HCT116 (cell line): ENCODE measurements at regions not wholly inside any gene's neighbourhood (a gene's known extent, or its start where the extent isn't known, plus 50 kb on each side); places are given as distances from the start of the nearest gene placed in this dataset.

ENCODE experiments used
- ELF1 ChIP-seq: IDR thresholded peaks from 2 replicates; pipeline ENCODE4 v1.6.1; 2012; ENCODE audit warnings: low read depth, borderline replicate concordance
- EZH2 ChIP-seq: fragments of 200-600 bp; sonication (generic); IDR thresholded peaks from 2 replicates; pipeline ENCODE4 v1.6.1; 2017; ENCODE audit warnings: antibody characterized with exemption, mixed run types
- JUND ChIP-seq: IDR thresholded peaks from 2 replicates; pipeline ENCODE4 v1.6.1; 2012
- POLR2A ChIP-seq: IDR thresholded peaks from 2 replicates; pipeline ENCODE4 v1.7.0; 2011; ENCODE audit warnings: borderline replicate concordance; ENCODE audit not compliant: insufficient read depth, insufficient read length; ENCODE audit errors: extremely low read depth
- SP1 ChIP-seq: IDR thresholded peaks from 2 replicates; pipeline ENCODE4 v1.6.1; 2012; ENCODE audit warnings: low read depth
- TCF7L2 ChIP-seq: IDR thresholded peaks from 2 replicates; pipeline ENCODE4 v1.7.0; 2011; ENCODE audit warnings: borderline replicate concordance, inconsistent platforms; ENCODE audit not compliant: insufficient read depth, insufficient read length; ENCODE audit errors: extremely low read depth
- TF ChIP-seq, protein P1 (sequence below), 3 experiments: fragments of 200-600 bp in 1 of 3; sonication (generic) in 1 of 3; IDR thresholded peaks in 2 of 3; conservative IDR thresholded peaks in 1 of 3; 2 replicates each; pipeline ENCODE4 v1.5.1; 2012 to 2017; ENCODE audit warnings: low read depth in 2 of 3, low read length in 2 of 3, antibody characterized with exemption in 1 of 3, borderline replicate concordance in 1 of 3, control low read depth in 1 of 3, mild to moderate bottlenecking in 1 of 3, mixed read lengths in 1 of 3, mixed run types in 1 of 3, moderate library complexity in 1 of 3; ENCODE audit not compliant: insufficient read depth in 1 of 3
- TF ChIP-seq, protein P2 (sequence below): IDR thresholded peaks from 2 replicates; pipeline ENCODE4 v1.6.1; 2012
- TF ChIP-seq, protein P3 (sequence below): IDR thresholded peaks from 2 replicates; pipeline ENCODE4 v1.6.1; 2012
- TF ChIP-seq, protein P4 (sequence below): IDR thresholded peaks from 2 replicates; pipeline ENCODE4 v1.6.1; 2011; ENCODE audit warnings: mild to moderate bottlenecking, low read length, moderate library complexity; ENCODE audit not compliant: insufficient replicate concordance; ENCODE audit errors: extremely low read depth

DNA sequence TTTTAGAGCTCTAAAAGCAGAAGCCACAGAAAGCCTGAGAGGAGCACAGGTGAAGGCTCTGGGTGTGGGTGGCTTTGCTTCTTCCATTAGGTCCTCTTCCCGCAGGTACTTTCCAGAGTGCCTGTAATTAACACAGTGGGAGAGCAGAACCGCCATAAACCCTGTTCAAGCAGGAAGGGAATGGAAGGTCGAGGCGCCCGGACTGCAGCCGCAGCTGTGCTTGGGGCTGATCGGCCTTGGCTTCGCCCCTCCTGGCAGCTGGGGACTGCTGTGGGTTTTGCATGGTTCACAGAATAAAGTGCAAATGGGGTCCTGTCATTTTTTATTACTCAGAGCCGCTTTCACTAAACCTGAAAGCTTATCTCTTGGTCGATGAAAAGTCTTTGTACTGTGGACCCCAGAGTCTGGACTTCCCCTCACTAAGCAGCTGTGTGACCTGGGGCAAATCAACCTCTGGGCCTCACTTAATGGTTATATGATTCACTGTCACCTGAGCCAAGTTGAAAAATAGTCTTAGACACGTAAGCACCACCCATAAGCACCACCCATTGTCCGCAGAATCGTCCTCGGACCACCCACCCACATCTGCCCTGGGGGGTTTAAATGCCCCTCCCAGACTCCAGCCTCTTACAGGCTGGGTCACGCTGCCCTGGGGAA is 100.9 kb downstream of the XRCC2 start:
- TF ChIP-seq EZH2 (no peak), POLR2A (no peak), TCF7L2 (no peak), JUND (no peak), SP1 (no peak), ELF1 (no peak)
- TF ChIP-seq, protein P1, sequence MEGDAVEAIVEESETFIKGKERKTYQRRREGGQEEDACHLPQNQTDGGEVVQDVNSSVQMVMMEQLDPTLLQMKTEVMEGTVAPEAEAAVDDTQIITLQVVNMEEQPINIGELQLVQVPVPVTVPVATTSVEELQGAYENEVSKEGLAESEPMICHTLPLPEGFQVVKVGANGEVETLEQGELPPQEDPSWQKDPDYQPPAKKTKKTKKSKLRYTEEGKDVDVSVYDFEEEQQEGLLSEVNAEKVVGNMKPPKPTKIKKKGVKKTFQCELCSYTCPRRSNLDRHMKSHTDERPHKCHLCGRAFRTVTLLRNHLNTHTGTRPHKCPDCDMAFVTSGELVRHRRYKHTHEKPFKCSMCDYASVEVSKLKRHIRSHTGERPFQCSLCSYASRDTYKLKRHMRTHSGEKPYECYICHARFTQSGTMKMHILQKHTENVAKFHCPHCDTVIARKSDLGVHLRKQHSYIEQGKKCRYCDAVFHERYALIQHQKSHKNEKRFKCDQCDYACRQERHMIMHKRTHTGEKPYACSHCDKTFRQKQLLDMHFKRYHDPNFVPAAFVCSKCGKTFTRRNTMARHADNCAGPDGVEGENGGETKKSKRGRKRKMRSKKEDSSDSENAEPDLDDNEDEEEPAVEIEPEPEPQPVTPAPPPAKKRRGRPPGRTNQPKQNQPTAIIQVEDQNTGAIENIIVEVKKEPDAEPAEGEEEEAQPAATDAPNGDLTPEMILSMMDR (IDR thresholded peaks at IDR 0.05 in 2 of 3, conservative IDR thresholded peaks at IDR 0.05 in 1 of 3; ENCODE audit: borderline replicate concordance in 1 of 3, insufficient read depth in 1 of 3, low read depth in 2 of 3, low read length in 2 of 3): no peak
- TF ChIP-seq, protein P2, sequence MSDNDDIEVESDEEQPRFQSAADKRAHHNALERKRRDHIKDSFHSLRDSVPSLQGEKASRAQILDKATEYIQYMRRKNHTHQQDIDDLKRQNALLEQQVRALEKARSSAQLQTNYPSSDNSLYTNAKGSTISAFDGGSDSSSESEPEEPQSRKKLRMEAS: no peak
- TF ChIP-seq, protein P3, sequence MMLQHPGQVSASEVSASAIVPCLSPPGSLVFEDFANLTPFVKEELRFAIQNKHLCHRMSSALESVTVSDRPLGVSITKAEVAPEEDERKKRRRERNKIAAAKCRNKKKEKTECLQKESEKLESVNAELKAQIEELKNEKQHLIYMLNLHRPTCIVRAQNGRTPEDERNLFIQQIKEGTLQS: no peak
- TF ChIP-seq, protein P4, sequence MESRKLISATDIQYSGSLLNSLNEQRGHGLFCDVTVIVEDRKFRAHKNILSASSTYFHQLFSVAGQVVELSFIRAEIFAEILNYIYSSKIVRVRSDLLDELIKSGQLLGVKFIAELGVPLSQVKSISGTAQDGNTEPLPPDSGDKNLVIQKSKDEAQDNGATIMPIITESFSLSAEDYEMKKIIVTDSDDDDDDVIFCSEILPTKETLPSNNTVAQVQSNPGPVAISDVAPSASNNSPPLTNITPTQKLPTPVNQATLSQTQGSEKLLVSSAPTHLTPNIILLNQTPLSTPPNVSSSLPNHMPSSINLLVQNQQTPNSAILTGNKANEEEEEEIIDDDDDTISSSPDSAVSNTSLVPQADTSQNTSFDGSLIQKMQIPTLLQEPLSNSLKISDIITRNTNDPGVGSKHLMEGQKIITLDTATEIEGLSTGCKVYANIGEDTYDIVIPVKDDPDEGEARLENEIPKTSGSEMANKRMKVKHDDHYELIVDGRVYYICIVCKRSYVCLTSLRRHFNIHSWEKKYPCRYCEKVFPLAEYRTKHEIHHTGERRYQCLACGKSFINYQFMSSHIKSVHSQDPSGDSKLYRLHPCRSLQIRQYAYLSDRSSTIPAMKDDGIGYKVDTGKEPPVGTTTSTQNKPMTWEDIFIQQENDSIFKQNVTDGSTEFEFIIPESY: no peak
